ENCODE measurements at regions not wholly inside any gene's neighbourhood (a gene's known extent, or its start where the extent isn't known, plus 50 kb on each side); places are given as distances from the start of the nearest gene placed in this dataset.

DNA sequence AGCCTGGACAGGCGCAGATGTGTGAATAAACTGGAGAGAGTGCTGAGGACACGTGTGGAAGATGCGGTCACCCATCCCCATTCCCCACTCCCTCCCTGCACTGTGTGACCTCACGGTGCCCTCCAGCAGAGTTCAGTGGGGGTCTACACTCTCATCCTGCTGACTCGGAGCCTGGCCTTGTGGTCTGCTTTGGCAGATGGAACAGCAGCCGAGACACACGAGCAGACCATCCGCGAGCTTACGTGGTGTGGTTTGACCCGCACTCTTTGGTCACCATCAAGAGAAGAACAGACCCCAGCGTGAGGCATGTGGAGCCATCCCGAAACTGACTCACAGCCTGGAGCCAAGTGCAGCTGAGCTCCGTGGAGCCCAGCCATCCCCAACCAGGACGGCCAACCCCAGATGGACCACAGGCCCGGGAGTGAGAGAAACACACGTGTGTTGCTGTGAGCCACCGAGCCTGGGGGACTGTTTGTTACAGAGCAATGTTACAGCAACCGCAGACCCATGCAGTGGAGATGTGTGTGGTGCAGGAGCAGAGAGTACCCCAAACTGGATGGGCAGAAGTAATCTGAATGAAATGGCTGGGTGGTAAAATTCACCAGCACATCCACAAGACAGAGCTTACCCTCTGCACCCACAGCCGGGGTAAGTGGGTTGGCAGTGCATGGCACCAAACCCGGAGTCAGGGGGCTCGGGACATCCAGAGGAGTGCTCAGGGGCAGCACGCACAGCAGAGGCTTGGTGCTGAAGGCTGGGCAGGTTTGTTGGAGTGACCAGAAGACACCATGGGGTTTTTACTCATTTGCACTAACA, 90.7 kb downstream of the RTL6 start:
- CTCF ChIA-PET, result no interaction called here
- POLR2A ChIA-PET, result no interaction called here
- DNase-seq (ENCODE audit: extremely low spot score), result no peak
- TF ChIP-seq, protein P1, sequence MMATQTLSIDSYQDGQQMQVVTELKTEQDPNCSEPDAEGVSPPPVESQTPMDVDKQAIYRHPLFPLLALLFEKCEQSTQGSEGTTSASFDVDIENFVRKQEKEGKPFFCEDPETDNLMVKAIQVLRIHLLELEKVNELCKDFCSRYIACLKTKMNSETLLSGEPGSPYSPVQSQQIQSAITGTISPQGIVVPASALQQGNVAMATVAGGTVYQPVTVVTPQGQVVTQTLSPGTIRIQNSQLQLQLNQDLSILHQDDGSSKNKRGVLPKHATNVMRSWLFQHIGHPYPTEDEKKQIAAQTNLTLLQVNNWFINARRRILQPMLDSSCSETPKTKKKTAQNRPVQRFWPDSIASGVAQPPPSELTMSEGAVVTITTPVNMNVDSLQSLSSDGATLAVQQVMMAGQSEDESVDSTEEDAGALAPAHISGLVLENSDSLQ (IDR thresholded peaks at IDR 0.05), result no peak
- TF ChIP-seq ZNF384 (IDR thresholded peaks at IDR 0.05) (no peak), FOXK2 (IDR thresholded peaks at IDR 0.05) (no peak), ELF4 (IDR thresholded peaks at IDR 0.05) (no peak), FOXA1 (IDR thresholded peaks at IDR 0.05) (no peak), FOXM1 (IDR thresholded peaks at IDR 0.05; ENCODE audit: borderline replicate concordance) (no peak), BHLHE40 (IDR thresholded peaks at IDR 0.05; ENCODE audit: borderline replicate concordance) (no peak), NFRKB (IDR thresholded peaks at IDR 0.05) (no peak), ARNT (IDR thresholded peaks at IDR 0.05) (no peak), CTBP1 (IDR thresholded peaks at IDR 0.05; ENCODE audit: borderline replicate concordance) (no peak), TARDBP (IDR thresholded peaks at IDR 0.05) (no peak), SP1 (IDR thresholded peaks at IDR 0.05) (no peak), SUZ12 (IDR thresholded peaks at IDR 0.05) (no peak), L3MBTL2 (conservative IDR thresholded peaks at IDR 0.05) (no peak), HDGF (IDR thresholded peaks at IDR 0.05; ENCODE audit: borderline replicate concordance) (no peak), LEF1 (IDR thresholded peaks at IDR 0.05; ENCODE audit: borderline replicate concordance) (no peak)

DNA sequence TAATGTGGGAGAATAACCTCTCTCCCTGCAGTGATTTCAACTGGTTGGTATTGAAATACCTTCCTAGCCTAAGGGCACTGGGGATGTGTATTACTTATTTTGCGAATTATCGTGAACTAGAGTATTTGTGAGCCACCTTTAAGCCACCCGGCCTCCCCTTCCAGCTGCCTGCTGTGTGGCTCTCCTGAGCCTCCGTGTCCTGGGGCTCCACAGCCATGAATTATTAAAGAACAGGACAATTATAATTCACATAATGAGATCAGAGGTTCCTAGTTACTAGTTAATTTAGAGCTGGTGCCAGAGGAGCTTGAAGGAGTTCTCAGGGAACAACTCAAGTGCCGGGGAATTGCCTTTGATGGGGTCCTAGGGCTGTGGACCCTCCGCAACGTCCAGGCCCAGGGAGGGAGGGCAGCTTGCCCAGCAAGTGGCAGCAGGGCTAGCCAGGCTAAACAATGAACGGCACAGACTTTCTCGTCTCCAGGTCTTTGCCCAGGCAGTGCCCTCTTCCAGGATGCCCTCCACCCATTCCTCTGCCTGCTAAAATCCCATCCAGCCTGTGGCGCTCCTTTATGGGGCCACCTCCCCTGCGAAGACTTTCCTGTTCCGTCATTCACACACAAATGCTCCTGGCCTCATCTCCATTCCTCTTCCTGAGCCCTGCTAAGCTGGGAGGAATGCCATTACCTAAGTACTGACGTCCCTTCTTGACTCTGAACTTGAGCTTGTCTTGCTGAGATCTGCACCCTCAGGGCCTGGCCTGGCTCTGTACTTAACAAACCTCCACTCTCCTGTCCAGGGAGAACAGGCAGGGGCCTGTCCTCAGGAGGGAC, 91.5 kb downstream of the RTL6 start:
- CTCF ChIA-PET, result interaction anchor here (0.6 kb wide), 1 partner anchor 18 kb away, joined by 3 read pairs; no protein-coding TSS in a partner anchor
- TF ChIP-seq ZNF384 (IDR thresholded peaks at IDR 0.05), result no peak
- TF ChIP-seq ARNT (IDR thresholded peaks at IDR 0.05), result no peak
- no peak for TF ChIP-seq SUZ12 (IDR thresholded peaks at IDR 0.05)
- TF ChIP-seq LEF1 (IDR thresholded peaks at IDR 0.05; ENCODE audit: borderline replicate concordance), result no peak
- no peak for TF ChIP-seq BHLHE40 (IDR thresholded peaks at IDR 0.05; ENCODE audit: borderline replicate concordance)
- no peak for TF ChIP-seq L3MBTL2 (conservative IDR thresholded peaks at IDR 0.05)
- no peak for TF ChIP-seq SP1 (IDR thresholded peaks at IDR 0.05)
- no peak for TF ChIP-seq NFRKB (IDR thresholded peaks at IDR 0.05)
- TF ChIP-seq FOXM1 (IDR thresholded peaks at IDR 0.05; ENCODE audit: borderline replicate concordance), result no peak
- no peak for TF ChIP-seq HDGF (IDR thresholded peaks at IDR 0.05; ENCODE audit: borderline replicate concordance)
- TF ChIP-seq FOXA1 (IDR thresholded peaks at IDR 0.05), result no peak
- no peak for TF ChIP-seq FOXK2 (IDR thresholded peaks at IDR 0.05)
- no peak for TF ChIP-seq TARDBP (IDR thresholded peaks at IDR 0.05)
- TF ChIP-seq ELF4 (IDR thresholded peaks at IDR 0.05), result no peak
- no peak for TF ChIP-seq CTBP1 (IDR thresholded peaks at IDR 0.05; ENCODE audit: borderline replicate concordance)
- TF ChIP-seq, protein P1 (IDR thresholded peaks at IDR 0.05), result no peak
- POLR2A ChIA-PET, result no interaction called here
- DNase-seq (ENCODE audit: extremely low spot score), result no peak

DNA sequence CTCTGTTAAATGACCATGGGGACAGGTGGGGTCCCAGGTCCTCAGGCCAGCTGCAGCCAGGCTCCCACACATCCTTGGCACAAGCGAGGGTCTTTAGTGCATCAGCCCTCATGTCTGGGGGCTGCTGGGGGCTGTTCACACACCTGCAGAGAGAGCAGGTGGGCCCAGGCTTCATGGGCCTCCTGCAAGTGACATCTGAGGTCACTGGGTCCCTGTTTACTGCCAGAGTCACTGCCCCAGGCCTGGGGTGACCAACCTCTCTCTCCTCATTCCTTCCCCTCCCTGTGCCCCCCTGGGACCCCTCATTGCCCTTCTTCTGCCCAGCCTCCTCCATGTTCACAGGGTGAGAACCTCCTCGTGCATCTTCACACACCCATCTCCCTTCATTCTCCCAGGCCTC, 92.4 kb downstream of the RTL6 start:
- DNase-seq (ENCODE audit: extremely low spot score), result no peak
- CTCF ChIA-PET, result no interaction called here
- TF ChIP-seq TARDBP (IDR thresholded peaks at IDR 0.05) (no peak), ELF4 (IDR thresholded peaks at IDR 0.05) (no peak), ZNF384 (IDR thresholded peaks at IDR 0.05) (no peak), FOXM1 (IDR thresholded peaks at IDR 0.05; ENCODE audit: borderline replicate concordance) (no peak), FOXA1 (IDR thresholded peaks at IDR 0.05) (no peak), NFRKB (IDR thresholded peaks at IDR 0.05) (no peak), ARNT (IDR thresholded peaks at IDR 0.05) (no peak)
- POLR2A ChIA-PET, result no interaction called here

DNA sequence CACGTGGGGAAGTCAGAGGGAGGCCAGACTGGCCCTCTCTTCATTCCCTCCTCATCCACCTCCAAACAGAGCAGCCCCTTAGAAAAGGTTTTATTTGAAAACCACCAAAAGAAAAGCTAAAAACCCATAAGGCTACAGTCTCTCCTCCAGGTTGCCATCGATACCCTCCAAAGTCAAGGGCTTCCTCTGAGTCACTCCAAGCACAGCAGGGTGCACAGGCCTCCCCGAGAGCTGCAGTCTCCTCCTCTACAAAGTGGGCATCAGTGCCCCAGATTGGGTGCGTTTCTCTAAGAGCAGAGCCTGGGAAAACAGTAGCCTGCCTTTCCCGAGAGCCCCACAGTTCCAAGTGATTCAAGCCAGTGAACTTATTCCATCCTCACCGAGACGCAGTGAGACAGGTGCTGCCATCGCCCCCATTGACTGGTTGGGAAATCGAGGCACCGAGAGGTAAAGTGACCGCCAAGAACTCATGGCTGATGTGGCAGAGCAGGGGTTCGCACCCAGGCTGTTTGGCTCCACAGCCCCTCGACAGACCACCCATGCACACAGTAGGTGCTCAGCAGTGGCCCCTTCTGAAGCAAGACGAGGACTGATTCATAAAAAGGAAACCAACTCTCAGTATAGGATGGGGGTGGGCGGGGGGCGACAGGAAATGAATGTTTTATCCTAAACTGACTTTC, 91.7 kb upstream of the SHISAL1 start:
- TF ChIP-seq FOXK2 (IDR thresholded peaks at IDR 0.05) (no peak), HDGF (IDR thresholded peaks at IDR 0.05; ENCODE audit: borderline replicate concordance) (no peak), ELF4 (IDR thresholded peaks at IDR 0.05) (no peak), SP1 (IDR thresholded peaks at IDR 0.05) (no peak), FOXA1 (IDR thresholded peaks at IDR 0.05) (no peak), BHLHE40 (IDR thresholded peaks at IDR 0.05; ENCODE audit: borderline replicate concordance) (no peak), ARNT (IDR thresholded peaks at IDR 0.05) (no peak), NFRKB (IDR thresholded peaks at IDR 0.05) (no peak), TARDBP (IDR thresholded peaks at IDR 0.05) (no peak), LEF1 (IDR thresholded peaks at IDR 0.05; ENCODE audit: borderline replicate concordance) (no peak)
- TF ChIP-seq, protein P1 (IDR thresholded peaks at IDR 0.05), result no peak
- ChIA-PET CTCF (no interaction called here), POLR2A (no interaction called here)
- DNase-seq (ENCODE audit: extremely low spot score), result no peak

DNA sequence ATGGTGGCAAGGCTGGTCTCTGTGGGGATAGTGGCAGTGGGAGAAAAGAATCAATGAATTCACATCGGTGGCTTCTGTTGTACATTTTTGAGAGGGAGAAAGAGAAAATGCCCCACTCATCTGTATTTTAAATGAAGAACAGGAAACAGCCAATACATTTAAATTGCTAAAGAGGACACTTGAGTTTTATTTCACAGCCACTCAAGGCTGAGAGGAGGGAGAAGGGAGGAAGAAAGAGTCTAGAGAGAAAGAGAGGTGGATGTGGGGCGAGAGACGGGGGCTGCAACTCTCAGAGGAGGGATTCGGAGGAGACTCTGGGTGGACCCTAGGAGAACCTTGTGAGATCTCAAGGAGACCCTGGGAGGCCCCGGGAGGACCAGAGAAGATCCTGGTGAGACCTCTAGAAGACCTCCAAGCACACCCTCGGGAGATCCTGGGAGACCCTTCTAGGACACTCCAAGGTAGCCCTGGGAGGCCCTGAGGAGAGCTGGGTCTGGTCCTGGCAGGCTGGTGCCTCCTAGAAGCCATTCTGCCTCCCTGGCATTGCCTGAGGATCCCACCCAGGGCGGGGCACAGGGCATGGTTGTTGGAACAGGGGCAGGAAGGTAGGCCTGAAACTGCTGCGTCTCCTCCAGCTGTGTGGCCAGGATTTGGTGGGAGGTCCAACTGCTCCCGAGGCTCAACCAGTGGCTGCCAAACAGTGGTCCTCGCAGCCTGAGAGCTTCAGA, 91.0 kb upstream of the SHISAL1 start:
- no peak for DNase-seq (ENCODE audit: extremely low spot score)
- ChIA-PET CTCF (no interaction called here), POLR2A (no interaction called here)
- TF ChIP-seq CTBP1 (IDR thresholded peaks at IDR 0.05; ENCODE audit: borderline replicate concordance) (no peak), FOXK2 (IDR thresholded peaks at IDR 0.05) (no peak), TARDBP (IDR thresholded peaks at IDR 0.05) (no peak), NFRKB (IDR thresholded peaks at IDR 0.05) (no peak), BHLHE40 (IDR thresholded peaks at IDR 0.05; ENCODE audit: borderline replicate concordance) (no peak), SUZ12 (IDR thresholded peaks at IDR 0.05) (no peak), FOXA1 (IDR thresholded peaks at IDR 0.05) (no peak), LEF1 (IDR thresholded peaks at IDR 0.05; ENCODE audit: borderline replicate concordance) (no peak), SP1 (IDR thresholded peaks at IDR 0.05) (no peak), FOXM1 (IDR thresholded peaks at IDR 0.05; ENCODE audit: borderline replicate concordance) (no peak), L3MBTL2 (conservative IDR thresholded peaks at IDR 0.05) (no peak), ARNT (IDR thresholded peaks at IDR 0.05) (no peak)
